GM23338 (cell line): ENCODE measurements at regions not wholly inside any gene's neighbourhood (a gene's known extent, or its start where the extent isn't known, plus 50 kb on each side); places are given as distances from the start of the nearest gene placed in this dataset.

Experiments used
- ATAC-seq: fragments of 200-7000 bp; cut with Tn5 transposase; 3 replicates; pipeline ENCODE4 v1.9.1; 2020
- DNase-seq: peaks from one replicate; pipeline ENCODE4 v3.0.0-alpha.2; 2015; ENCODE audit warnings: low spot score
- H2AFZ ChIP-seq: fragments of 200-600 bp; sonication (generic); 2 replicates; pipeline ENCODE4 v1.8.0; 2016; ENCODE audit warnings: antibody characterized with exemption, mild to moderate bottlenecking, moderate library complexity
- H3F3A ChIP-seq: fragments of 200-600 bp; sonication (generic); replicated peaks from 2 replicates; pipeline ENCODE4 v1.8.0; 2017; ENCODE audit warnings: antibody characterized with exemption, mixed run types, low read depth
- H3K27ac ChIP-seq: fragments of 200-600 bp; sonication (generic); 2 replicates; pipeline ENCODE4 v1.6.1; 2016; ENCODE audit warnings: low read depth
- H3K27me3 ChIP-seq: fragments of 200-600 bp; sonication (generic); 2 replicates; pipeline ENCODE4 v1.8.0; 2016; ENCODE audit warnings: mild to moderate bottlenecking, mixed run types, moderate library complexity; ENCODE audit not compliant: insufficient read depth
- H3K36me3 ChIP-seq: fragments of 200-600 bp; sonication (generic); 2 replicates; pipeline ENCODE4 v1.8.0; 2016; ENCODE audit warnings: mild to moderate bottlenecking; ENCODE audit not compliant: insufficient read depth
- H3K4me1 ChIP-seq: fragments of 200-600 bp; sonication (generic); 2 replicates; pipeline ENCODE4 v1.8.0; 2016; ENCODE audit warnings: mild to moderate bottlenecking, moderate library complexity; ENCODE audit not compliant: insufficient read depth
- H3K4me2 ChIP-seq: fragments of 200-600 bp; sonication (generic); 2 replicates; pipeline ENCODE4 v1.7.1; 2017; ENCODE audit warnings: mixed run types
- H3K4me3 ChIP-seq: fragments of 200-600 bp; sonication (generic); 2 replicates; pipeline ENCODE4 v1.6.1; 2016; ENCODE audit warnings: mixed run types
- H3K79me2 ChIP-seq: fragments of 200-600 bp; sonication (generic); replicated peaks from 2 replicates; pipeline ENCODE4 v1.8.0; 2017; ENCODE audit warnings: mild to moderate bottlenecking; ENCODE audit not compliant: insufficient read depth
- H3K9me2 ChIP-seq: fragments of 200-600 bp; sonication (generic); 2 replicates; pipeline ENCODE4 v1.8.0; 2017; ENCODE audit not compliant: insufficient read depth
- H4K20me1 ChIP-seq: fragments of 200-600 bp; sonication (generic); replicated peaks from 2 replicates; pipeline ENCODE4 v1.8.0; 2017; ENCODE audit warnings: mild to moderate bottlenecking; ENCODE audit not compliant: insufficient read depth
- H3K27ac Mint-ChIP-seq: 2 replicates; pipeline ENCODE4 v1.8.0; 2020; ENCODE audit warnings: inconsistent platforms, mild to moderate bottlenecking, moderate library complexity, mixed read lengths
- H3K27me3 Mint-ChIP-seq: 3 replicates; pipeline ENCODE4 v1.8.0; 2022; ENCODE audit warnings: low read depth, mild to moderate bottlenecking, moderate library complexity, mixed read lengths, inconsistent platforms; ENCODE audit not compliant: insufficient read depth, poor library complexity
- H3K36me3 Mint-ChIP-seq: 3 replicates; pipeline ENCODE4 v1.8.0; 2021; ENCODE audit warnings: low read depth, mild to moderate bottlenecking, inconsistent platforms, moderate library complexity, mixed read lengths
- H3K4me1 Mint-ChIP-seq: 3 replicates; pipeline ENCODE4 v1.8.0; 2020; ENCODE audit warnings: mild to moderate bottlenecking, inconsistent platforms, mixed read lengths
- H3K4me3 Mint-ChIP-seq: 3 replicates; pipeline ENCODE4 v1.8.0; 2021; ENCODE audit warnings: moderate library complexity, mild to moderate bottlenecking, inconsistent platforms, mixed read lengths
- H3K9me3 Mint-ChIP-seq: 3 replicates; pipeline ENCODE4 v1.8.0; 2020; ENCODE audit warnings: moderate library complexity, mild to moderate bottlenecking, inconsistent platforms, mixed read lengths
- NANOG ChIP-seq: IDR thresholded peaks from 2 replicates; pipeline ENCODE4 v1.6.1; 2016; ENCODE audit warnings: antibody characterized with exemption, borderline replicate concordance
- ZNF114 ChIP-seq: fragments of 250-450 bp; sonication (Bioruptor Pico); IDR thresholded peaks from 2 replicates; pipeline ENCODE4 v1.5.0; 2020; ENCODE audit warnings: mild to moderate bottlenecking, moderate library complexity
- TF ChIP-seq, protein P1 (sequence below): fragments of 250-450 bp; sonication (Bioruptor Pico); IDR thresholded peaks from 2 replicates; pipeline ENCODE4 v1.5.0; 2020; ENCODE audit warnings: mild to moderate bottlenecking, moderate library complexity
- TF ChIP-seq, protein P2 (sequence below), 2 experiments: fragments of 200-600 bp in 1 of 2; sonication (generic) in 1 of 2; conservative IDR thresholded peaks; 2 replicates each; pipeline versions ENCODE4 v1.5.1 to v1.6.1; 2016 to 2017; ENCODE audit warnings: antibody characterized with exemption in 2 of 2, low read depth in 2 of 2, mild to moderate bottlenecking in 2 of 2, moderate library complexity in 1 of 2
- TF ChIP-seq, protein P3 (sequence below): IDR thresholded peaks from one replicate; pipeline ENCODE4 v1.6.1; 2018; ENCODE audit warnings: antibody characterized with exemption; ENCODE audit not compliant: unreplicated experiment

DNA sequence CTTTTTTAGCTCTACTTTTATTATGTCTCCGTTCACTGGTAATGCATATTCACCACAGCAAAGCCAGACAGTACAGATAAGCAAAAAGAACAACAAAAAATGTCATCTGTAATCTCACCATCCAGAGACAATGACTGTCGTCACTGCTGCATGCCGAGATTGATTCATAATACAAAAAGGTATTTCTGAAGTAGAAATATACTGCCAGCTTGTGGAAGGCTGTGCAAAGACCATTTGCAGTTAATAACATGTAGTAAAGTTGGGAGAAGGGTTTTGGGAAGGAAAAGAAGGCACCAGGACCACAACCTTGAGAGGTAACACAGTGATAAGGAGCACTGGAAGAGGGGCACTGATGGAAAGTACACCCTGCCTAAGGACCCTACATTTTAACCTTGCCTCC, 223.0 kb upstream of the ZIC3 start (continued):
- TF ChIP-seq, protein P1, sequence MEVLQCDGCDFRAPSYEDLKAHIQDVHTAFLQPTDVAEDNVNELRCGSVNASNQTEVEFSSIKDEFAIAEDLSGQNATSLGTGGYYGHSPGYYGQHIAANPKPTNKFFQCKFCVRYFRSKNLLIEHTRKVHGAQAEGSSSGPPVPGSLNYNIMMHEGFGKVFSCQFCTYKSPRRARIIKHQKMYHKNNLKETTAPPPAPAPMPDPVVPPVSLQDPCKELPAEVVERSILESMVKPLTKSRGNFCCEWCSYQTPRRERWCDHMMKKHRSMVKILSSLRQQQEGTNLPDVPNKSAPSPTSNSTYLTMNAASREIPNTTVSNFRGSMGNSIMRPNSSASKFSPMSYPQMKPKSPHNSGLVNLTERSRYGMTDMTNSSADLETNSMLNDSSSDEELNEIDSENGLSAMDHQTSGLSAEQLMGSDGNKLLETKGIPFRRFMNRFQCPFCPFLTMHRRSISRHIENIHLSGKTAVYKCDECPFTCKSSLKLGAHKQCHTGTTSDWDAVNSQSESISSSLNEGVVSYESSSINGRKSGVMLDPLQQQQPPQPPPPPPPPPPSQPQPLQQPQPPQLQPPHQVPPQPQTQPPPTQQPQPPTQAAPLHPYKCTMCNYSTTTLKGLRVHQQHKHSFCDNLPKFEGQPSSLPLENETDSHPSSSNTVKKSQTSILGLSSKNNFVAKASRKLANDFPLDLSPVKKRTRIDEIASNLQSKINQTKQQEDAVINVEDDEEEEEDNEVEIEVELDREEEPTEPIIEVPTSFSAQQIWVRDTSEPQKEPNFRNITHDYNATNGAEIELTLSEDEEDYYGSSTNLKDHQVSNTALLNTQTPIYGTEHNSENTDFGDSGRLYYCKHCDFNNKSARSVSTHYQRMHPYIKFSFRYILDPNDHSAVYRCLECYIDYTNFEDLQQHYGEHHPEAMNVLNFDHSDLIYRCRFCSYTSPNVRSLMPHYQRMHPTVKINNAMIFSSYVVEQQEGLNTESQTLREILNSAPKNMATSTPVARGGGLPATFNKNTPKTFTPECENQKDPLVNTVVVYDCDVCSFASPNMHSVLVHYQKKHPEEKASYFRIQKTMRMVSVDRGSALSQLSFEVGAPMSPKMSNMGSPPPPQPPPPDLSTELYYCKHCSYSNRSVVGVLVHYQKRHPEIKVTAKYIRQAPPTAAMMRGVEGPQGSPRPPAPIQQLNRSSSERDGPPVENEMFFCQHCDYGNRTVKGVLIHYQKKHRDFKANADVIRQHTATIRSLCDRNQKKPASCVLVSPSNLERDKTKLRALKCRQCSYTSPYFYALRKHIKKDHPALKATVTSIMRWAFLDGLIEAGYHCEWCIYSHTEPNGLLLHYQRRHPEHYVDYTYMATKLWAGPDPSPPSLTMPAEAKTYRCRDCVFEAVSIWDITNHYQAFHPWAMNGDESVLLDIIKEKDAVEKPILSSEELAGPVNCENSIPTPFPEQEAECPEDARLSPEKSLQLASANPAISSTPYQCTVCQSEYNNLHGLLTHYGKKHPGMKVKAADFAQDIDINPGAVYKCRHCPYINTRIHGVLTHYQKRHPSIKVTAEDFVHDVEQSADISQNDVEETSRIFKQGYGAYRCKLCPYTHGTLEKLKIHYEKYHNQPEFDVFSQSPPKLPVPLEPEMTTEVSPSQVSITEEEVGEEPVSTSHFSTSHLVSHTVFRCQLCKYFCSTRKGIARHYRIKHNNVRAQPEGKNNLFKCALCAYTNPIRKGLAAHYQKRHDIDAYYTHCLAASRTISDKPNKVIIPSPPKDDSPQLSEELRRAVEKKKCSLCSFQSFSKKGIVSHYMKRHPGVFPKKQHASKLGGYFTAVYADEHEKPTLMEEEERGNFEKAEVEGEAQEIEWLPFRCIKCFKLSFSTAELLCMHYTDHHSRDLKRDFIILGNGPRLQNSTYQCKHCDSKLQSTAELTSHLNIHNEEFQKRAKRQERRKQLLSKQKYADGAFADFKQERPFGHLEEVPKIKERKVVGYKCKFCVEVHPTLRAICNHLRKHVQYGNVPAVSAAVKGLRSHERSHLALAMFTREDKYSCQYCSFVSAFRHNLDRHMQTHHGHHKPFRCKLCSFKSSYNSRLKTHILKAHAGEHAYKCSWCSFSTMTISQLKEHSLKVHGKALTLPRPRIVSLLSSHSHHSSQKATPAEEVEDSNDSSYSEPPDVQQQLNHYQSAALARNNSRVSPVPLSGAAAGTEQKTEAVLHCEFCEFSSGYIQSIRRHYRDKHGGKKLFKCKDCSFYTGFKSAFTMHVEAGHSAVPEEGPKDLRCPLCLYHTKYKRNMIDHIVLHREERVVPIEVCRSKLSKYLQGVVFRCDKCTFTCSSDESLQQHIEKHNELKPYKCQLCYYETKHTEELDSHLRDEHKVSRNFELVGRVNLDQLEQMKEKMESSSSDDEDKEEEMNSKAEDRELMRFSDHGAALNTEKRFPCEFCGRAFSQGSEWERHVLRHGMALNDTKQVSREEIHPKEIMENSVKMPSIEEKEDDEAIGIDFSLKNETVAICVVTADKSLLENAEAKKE = no peak
- TF ChIP-seq ZNF114 (CRISPR knock-in tag) = no peak
- TF ChIP-seq, protein P2, sequence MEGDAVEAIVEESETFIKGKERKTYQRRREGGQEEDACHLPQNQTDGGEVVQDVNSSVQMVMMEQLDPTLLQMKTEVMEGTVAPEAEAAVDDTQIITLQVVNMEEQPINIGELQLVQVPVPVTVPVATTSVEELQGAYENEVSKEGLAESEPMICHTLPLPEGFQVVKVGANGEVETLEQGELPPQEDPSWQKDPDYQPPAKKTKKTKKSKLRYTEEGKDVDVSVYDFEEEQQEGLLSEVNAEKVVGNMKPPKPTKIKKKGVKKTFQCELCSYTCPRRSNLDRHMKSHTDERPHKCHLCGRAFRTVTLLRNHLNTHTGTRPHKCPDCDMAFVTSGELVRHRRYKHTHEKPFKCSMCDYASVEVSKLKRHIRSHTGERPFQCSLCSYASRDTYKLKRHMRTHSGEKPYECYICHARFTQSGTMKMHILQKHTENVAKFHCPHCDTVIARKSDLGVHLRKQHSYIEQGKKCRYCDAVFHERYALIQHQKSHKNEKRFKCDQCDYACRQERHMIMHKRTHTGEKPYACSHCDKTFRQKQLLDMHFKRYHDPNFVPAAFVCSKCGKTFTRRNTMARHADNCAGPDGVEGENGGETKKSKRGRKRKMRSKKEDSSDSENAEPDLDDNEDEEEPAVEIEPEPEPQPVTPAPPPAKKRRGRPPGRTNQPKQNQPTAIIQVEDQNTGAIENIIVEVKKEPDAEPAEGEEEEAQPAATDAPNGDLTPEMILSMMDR (conservative IDR thresholded peaks at IDR 0.05; ENCODE audit: low read depth in 2 of 2) = no peak

DNA sequence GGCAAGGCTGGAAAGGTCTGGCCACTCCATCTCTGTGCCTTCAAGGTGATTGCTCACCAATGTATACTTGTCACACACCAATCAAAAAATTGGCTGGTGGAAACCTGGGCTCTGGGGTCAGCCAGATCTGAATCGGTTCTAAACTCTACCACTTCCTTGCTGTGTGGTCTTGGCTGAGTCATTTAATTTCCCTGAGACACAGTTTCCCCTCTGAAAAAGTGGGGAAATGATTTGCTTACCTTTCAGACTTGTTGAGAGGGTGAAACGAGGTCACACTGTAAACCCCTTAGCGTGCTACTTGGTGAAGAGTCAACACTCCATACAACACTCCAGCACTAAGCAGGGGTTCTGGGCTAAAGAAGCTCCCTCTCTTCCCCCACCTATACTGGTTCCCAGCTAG, 252.3 kb upstream of the ZIC3 start:
- H3K27ac ChIP-seq = no peak overlapping the region
- no peaks in the 10 kb centered on the region for H3K27me3 ChIP-seq
- Mint-ChIP-seq H3K27me3 (no peaks in the 10 kb centered on the region), H3K4me1 (no peaks in the 10 kb centered on the region), H3K9me3 (peaks cover 10% of the 10 kb centered on the region), H3K4me3 (no peak overlapping the region), H3K27ac (no peak overlapping the region), H3K36me3 (no peaks in the 10 kb centered on the region; the same call in 2 of the 3 replicates)
- no peak overlapping the region for H3K4me3 ChIP-seq
- no peaks in the 10 kb centered on the region for H3K4me1 ChIP-seq
- H2AFZ ChIP-seq = no peak overlapping the region
- H3K4me2 ChIP-seq = no peak overlapping the region
- no peaks in the 10 kb centered on the region for H4K20me1 ChIP-seq
- ATAC-seq (no peak), DNase-seq (no peak)
- H3K9me2 ChIP-seq = no peaks in the 10 kb centered on the region
- no peaks in the 10 kb centered on the region for H3F3A ChIP-seq
- H3K79me2 ChIP-seq = no peaks in the 10 kb centered on the region
- H3K36me3 ChIP-seq = no peaks in the 10 kb centered on the region
- TF ChIP-seq, protein P3, sequence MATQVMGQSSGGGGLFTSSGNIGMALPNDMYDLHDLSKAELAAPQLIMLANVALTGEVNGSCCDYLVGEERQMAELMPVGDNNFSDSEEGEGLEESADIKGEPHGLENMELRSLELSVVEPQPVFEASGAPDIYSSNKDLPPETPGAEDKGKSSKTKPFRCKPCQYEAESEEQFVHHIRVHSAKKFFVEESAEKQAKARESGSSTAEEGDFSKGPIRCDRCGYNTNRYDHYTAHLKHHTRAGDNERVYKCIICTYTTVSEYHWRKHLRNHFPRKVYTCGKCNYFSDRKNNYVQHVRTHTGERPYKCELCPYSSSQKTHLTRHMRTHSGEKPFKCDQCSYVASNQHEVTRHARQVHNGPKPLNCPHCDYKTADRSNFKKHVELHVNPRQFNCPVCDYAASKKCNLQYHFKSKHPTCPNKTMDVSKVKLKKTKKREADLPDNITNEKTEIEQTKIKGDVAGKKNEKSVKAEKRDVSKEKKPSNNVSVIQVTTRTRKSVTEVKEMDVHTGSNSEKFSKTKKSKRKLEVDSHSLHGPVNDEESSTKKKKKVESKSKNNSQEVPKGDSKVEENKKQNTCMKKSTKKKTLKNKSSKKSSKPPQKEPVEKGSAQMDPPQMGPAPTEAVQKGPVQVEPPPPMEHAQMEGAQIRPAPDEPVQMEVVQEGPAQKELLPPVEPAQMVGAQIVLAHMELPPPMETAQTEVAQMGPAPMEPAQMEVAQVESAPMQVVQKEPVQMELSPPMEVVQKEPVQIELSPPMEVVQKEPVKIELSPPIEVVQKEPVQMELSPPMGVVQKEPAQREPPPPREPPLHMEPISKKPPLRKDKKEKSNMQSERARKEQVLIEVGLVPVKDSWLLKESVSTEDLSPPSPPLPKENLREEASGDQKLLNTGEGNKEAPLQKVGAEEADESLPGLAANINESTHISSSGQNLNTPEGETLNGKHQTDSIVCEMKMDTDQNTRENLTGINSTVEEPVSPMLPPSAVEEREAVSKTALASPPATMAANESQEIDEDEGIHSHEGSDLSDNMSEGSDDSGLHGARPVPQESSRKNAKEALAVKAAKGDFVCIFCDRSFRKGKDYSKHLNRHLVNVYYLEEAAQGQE = no peak
- TF ChIP-seq NANOG (no peak), ZNF114 (CRISPR knock-in tag) (no peak)
